Hepatocyte (in vitro differentiated cells): ENCODE measurements at regions not wholly inside any gene's neighbourhood (a gene's known extent, or its start where the extent isn't known, plus 50 kb on each side); places are given as distances from the start of the nearest gene placed in this dataset.

Experiments used
- EZH2 ChIP-seq: fragments of 200-600 bp; sonication (generic); IDR thresholded peaks from 2 replicates; pipeline ENCODE4 v1.6.1; 2016; ENCODE audit warnings: antibody characterized with exemption, mild to moderate bottlenecking, borderline replicate concordance
- EZH2phosphoT487 ChIP-seq: fragments of 200-600 bp; sonication (generic); IDR thresholded peaks from one replicate; pipeline ENCODE4 v1.6.1; 2018; ENCODE audit warnings: antibody characterized with exemption, mild to moderate bottlenecking, low read depth, moderate library complexity; ENCODE audit not compliant: unreplicated experiment, severe bottlenecking
- TF ChIP-seq, protein P1 (sequence below): fragments of 200-600 bp; sonication (generic); IDR thresholded peaks from 2 replicates; pipeline ENCODE4 v1.5.1; 2016; ENCODE audit warnings: antibody characterized with exemption, mild to moderate bottlenecking; ENCODE audit not compliant: poor library complexity

DNA sequence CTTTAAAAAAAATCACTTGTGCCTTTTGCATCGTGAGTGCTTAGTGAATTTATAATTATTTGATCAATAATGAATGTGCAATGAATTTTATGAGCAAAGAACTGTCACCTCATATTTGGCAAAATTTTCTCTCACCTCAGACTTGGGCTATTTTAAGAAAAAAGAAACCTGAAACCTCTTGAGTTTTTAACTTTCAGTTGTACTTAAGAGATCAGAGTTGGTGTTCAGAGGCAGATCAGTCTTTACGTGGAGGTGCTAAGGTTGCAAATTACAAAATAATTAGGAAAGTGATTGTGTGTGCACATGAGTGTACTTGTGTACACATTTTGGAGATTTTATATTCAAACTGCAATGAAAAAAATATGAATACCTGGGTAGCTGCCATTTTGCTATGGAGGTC lies 218.7 kb upstream of the RBFOX1 start:
- TF ChIP-seq, protein P1, sequence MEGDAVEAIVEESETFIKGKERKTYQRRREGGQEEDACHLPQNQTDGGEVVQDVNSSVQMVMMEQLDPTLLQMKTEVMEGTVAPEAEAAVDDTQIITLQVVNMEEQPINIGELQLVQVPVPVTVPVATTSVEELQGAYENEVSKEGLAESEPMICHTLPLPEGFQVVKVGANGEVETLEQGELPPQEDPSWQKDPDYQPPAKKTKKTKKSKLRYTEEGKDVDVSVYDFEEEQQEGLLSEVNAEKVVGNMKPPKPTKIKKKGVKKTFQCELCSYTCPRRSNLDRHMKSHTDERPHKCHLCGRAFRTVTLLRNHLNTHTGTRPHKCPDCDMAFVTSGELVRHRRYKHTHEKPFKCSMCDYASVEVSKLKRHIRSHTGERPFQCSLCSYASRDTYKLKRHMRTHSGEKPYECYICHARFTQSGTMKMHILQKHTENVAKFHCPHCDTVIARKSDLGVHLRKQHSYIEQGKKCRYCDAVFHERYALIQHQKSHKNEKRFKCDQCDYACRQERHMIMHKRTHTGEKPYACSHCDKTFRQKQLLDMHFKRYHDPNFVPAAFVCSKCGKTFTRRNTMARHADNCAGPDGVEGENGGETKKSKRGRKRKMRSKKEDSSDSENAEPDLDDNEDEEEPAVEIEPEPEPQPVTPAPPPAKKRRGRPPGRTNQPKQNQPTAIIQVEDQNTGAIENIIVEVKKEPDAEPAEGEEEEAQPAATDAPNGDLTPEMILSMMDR, result no peak
- TF ChIP-seq EZH2, result no peak
- TF ChIP-seq EZH2phosphoT487, result no peak
